GM18868 (cell line): ENCODE measurements at regions not wholly inside any gene's neighbourhood (a gene's known extent, or its start where the extent isn't known, plus 50 kb on each side); places are given as distances from the start of the nearest gene placed in this dataset.

Experiments
- ATAC-seq: cut with Tn5 transposase; IDR thresholded peaks from one replicate; pipeline ENCODE4 v1.9.1; 2021; ENCODE audit warnings: mild to moderate bottlenecking, moderate library complexity; ENCODE audit not compliant: unreplicated experiment

GRCh38 chr18:39037925-39038324 lies 1472.3 kb upstream of the CELF4 start:
- ATAC-seq: no peak

GRCh38 chr18:39033312-39033711 lies 1467.7 kb upstream of the CELF4 start:
- ATAC-seq: no peak

- ATAC-seq: no peak
Observed at GRCh38 chr18:39031647-39032046, 1466.0 kb upstream of the CELF4 start.

- ATAC-seq: no peak
Observed at GRCh38 chr18:39030124-39030655, 1464.6 kb upstream of the CELF4 start.

DNA sequence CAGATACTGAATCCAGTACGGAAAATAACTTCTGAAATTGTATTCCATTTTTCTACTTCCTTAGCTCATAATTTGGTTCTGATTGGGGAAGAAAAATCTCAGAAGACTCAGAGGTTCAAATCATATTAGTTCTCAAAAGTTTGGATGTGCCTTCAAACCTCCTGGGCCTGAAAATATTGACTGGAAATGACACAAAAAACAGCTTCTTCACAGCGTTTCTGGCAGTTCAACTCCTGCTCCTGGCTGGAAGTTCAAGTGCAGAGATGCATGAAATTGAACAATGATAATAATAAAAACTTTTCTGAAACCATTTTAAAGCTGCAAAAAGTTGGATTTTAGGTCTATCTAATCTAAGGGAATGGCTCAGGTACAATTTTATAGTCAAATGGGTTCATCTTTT lies 1459.9 kb upstream of the CELF4 start:
- no peak for ATAC-seq

- ATAC-seq: no peak
Observed at GRCh38 chr18:39019989-39020388, 1454.4 kb upstream of the CELF4 start.

DNA sequence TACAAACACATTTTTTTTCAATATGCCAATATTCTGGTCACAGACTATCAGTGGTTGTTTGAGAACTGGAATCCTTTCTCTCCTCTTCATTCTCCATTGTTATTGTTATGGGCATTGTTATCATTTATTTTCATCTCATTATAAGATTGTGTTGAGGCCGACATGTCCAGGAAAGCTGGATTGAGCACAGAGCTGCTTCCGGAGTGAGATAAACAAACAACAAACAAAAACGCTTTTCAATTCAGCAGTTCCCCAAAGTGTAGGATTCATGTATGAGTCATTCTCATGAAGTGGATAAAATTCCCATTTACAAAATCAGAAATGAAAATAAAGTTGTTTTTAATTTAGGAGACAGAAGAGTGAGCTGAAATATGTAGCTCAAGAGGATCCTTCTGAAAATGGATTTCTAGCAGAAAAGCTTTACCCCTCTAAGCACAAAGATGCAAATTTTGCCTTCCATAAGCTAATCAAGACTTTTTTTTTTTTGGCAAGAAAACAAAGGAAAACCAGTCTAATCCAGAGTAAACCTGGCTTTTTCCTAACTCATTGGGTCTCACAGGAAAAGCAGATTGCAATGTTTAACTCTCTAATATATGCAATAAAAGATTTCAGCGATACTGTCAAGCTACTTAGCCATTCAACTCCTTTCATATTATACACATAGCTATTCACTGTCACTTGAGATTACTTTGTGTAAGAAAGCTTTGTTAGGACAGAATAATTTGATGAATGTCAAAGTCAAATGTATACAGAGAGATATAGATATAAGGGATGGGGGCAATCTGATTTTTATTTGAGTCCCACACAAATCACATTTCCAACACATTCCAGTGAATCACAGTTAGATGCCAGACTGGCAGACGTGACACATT lies 1441.7 kb upstream of the CELF4 start:
- no peak for ATAC-seq

- ATAC-seq: no peak
Observed at GRCh38 chr18:38996056-38996455, 1430.5 kb upstream of the CELF4 start.

- no peak for ATAC-seq
Observed at GRCh38 chr18:38993342-38993741, 1427.7 kb upstream of the CELF4 start.

GRCh38 chr18:38984968-38985367 lies 1419.4 kb upstream of the CELF4 start:
- no peak for ATAC-seq

GRCh38 chr18:38982072-38982471 lies 1416.5 kb upstream of the CELF4 start:
- no peak for ATAC-seq

DNA sequence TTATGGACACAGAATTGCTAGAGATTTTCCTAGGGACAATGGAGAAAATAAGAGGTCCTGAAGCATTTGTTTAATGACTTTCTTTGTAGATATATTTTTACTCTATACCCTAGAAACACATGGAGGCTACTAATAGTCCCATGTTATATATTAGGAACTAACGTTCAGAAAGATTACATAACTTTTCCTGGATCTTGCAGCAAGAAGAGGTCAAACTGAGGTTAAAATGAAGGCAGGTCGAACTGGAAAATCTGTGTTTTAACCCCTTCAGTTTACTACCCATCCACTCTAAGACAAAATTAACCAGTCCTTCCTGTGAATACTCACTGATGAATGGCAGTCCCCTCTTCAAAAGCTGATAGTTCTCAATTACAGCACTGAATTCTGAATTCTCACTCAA lies 1415.8 kb upstream of the CELF4 start:
- ATAC-seq: no peak

- ATAC-seq: no peak
Observed at GRCh38 chr18:38980420-38980819, 1414.8 kb upstream of the CELF4 start.

DNA sequence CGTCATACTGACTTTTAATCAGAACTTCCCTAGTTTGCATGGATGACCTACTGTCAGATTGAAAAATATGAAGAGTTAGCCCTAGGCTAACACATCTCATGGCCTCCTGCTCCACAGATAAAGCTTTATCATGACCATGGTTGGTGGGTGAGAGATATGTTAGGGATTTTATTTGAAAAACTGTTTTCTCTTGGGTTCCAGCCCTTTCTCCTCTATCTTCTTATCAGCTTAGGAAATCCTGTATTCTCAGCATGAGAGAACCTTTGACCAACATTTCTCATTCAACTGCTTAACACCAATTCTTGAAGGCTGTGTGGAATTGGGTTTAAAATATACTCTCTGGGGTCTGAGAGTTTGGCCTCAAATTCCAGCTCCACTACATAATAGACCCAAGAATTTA lies 1407.0 kb upstream of the CELF4 start:
- no peak for ATAC-seq

DNA sequence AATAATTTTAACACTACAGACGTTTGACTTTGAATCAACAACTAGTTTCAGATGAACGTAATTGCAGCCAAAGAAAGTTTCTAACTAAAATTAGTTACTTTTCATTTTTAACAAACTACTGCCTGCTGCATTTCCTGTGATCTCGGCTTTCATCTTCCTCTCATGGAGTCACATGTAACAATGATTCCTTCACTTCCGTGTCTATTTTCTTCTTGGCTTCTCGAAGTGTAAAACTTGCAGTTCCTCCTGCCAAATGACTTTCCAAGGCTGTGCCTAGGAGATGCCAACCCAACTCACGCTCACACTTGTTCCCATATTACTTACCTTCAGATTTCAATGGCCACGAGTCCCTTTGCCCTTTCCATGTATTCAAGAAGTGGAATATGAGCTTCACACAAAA lies 1406.3 kb upstream of the CELF4 start:
- no peak for ATAC-seq

- ATAC-seq: no peak
Observed at GRCh38 chr18:38966841-38967240, 1401.2 kb upstream of the CELF4 start.

DNA sequence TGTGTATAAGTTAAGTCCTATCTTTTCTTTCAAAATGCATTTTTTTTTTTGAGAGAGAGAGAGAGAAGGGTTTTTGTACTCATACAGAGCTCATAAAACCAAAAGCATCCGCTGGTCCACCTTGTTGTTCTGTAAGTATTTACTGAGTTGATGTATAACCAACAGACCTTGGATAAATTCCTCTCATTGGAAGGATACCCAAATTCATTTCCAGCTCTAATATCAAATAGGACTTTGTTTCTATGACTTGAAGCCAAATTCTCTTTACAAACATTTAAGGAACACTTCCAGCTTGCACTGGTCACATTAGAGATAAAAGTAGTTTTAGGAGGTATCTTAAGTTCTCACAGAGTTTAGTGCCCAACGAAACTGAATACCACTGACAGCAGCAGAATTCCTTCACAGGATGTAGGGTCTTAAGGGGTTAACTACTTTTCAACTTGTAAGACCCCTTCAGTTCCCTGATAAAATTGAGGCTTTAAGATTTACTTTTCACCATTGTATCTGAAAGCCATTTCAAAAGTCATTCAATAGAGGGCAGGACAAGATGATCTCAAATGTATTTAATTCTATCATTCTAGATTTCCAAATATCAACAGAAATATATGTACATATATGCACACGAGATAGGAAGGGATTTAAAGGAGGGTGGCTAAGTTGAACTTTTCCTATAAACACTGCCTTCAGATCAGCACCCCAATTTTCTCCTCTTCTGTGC lies 1398.5 kb upstream of the CELF4 start:
- ATAC-seq: no peak

GRCh38 chr18:38961880-38962279 lies 1396.3 kb upstream of the CELF4 start:
- peak; percentile 67 for ATAC-seq

GRCh38 chr18:38957736-38958135 lies 1392.1 kb upstream of the CELF4 start:
- no peak for ATAC-seq

DNA sequence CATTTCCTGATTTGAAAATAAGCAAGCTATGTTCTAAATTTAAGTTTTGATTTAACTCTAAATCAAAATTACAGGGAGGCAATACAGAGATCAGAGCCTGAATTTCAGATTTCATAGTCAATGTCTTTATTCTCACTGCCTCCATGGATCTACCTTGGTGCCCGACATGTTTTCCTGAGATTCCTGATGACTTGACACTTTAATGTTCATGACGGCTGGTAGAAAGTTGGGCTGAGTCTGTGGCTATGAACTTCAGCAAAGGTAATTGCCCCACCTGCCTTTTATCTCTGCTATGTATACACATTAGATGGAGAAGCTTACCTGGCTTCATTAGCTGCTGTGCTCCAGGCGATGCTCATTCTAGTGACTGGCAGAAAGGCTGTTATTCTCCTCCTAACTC lies 1390.5 kb upstream of the CELF4 start:
- ATAC-seq: no peak

DNA sequence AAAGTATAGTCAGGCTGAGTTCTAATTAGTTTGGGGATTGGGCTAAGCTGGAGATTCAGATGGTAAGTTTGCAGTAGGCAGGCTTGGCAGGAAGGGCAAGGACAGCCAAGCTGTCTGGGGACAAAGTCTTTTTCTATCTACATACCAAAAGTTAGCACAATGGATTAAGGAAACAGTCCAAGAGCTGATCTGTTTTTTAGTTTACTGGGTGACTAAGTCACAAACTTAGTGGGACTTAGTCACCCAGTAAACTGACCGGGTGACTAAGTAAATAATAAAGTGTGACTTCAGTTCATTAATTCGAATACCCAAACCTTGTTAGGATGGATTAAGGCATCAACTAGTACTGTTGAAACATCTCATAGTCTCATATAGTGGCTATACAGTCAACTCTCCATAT lies 1386.0 kb upstream of the CELF4 start:
- ATAC-seq: no peak

- ATAC-seq: no peak
Observed at GRCh38 chr18:38948436-38948835, 1382.8 kb upstream of the CELF4 start.
